ENCODE measurements at regions not wholly inside any gene's neighbourhood (a gene's known extent, or its start where the extent isn't known, plus 50 kb on each side); places are given as distances from the start of the nearest gene placed in this dataset.

DNA sequence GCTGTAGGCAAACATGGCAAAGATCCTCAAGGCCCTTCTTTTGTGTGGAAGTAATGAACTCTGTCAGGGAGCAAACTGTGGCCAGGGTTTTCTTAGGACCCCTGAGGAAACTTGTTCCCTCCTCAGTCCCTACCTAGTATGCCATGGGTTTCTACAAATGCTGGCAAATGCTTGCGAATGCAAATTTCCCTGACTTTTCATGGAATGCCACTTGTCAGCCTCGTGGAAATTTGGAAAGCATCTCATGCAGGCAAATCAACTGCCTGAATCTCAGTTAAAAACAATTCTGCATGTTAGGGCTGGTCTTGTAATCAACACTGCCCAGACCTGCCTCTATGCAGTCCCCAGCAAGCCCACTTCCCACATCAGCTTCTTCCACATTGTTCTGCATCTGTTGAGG lies 334.9 kb upstream of the AJAP1 start:
- DNase-seq (ENCODE audit: low spot score): no peak

GRCh38 chr1:4322881-4323280 lies 331.5 kb upstream of the AJAP1 start:
- DNase-seq (ENCODE audit: low spot score): no peak

- DNase-seq (ENCODE audit: low spot score): no peak
Observed at GRCh38 chr1:4323309-4323708, 331.1 kb upstream of the AJAP1 start.

DNA sequence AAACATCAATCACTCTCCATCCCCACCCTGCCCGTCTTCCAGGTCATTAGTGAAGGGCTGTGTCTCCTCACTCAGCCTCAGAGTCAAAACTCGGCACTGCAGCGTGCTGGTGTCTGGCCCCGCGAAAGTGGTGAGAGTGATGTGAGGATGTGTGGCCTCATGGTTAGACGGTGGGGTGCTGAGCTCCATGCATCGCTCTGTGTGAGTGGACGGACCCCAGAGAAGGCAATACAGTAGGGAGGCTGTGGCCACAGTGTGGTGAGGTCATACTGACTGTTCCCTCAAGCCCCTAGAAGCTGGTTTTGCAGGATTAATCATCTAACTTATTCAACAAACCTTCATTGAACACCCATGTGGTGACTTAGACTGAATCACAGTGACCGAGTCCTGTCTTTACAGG lies 329.9 kb upstream of the AJAP1 start:
- no peak for DNase-seq (ENCODE audit: low spot score)

DNA sequence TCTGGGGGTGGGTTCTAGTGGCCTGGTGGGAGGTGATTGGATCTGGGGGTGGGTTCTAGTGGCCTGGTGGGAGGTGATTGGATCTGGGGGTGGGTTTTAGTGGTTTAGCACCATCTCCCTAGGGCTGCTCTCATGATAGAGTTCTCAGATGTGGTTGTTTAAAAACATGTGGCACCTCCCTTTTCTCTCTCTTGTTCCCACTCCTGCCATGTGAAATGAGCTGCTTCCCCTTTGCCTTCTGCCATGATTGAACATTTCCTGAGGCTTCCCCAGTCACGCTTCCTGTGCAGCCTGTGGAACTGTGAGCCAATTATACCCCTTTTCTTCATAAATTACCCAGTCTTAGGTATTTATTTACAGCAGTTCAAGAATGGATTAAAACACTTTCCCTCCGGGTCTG lies 327.3 kb upstream of the AJAP1 start:
- no peak for DNase-seq (ENCODE audit: low spot score)

GRCh38 chr1:4328402-4329071 lies 325.9 kb upstream of the AJAP1 start:
- no peak for DNase-seq (ENCODE audit: low spot score)

DNA sequence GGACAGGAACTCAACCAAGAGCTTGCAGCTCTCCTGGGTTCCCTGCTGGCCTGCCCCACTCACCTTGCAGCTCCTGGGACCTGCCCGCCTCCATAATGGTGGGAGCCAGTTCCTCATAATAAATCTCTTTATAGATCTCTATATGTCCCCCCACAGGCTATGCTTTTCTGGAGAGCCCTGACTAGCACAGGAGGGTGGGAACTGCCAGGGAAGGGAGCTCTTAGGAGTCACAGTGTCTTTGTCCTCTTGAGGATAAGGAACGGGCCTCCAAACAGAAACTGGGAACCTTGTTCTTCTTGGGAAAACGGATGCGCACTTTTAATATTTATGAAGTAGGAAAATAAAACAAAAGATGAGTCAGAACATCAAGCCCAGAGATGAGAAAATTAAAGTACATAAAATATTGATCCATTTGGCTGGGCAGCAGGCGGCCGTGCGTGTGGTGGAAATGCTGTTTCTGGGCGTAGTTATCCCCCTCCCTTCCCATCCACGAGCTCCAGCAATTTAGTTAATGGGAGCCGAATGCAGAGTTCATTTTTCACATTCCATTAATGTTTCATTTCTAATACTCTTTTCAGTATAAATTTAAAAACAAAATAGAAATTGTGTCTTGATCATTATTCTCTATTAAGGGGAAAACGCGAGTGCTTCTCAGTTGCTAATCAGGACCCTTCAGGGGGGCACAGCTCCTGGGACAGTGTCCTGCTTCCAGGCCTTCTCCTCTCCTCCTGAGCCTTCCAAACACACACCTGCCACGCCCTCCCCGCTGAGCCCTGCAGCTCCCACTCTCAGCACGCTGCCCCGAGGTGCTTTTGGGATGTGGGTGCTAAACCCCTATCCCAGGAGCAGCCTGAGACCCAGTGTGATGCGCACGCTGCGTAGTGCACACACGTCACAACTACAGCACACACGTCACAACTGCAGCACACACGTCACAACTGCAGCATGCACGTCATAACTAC lies 323.3 kb upstream of the AJAP1 start:
- no peak for DNase-seq (ENCODE audit: low spot score)

DNA sequence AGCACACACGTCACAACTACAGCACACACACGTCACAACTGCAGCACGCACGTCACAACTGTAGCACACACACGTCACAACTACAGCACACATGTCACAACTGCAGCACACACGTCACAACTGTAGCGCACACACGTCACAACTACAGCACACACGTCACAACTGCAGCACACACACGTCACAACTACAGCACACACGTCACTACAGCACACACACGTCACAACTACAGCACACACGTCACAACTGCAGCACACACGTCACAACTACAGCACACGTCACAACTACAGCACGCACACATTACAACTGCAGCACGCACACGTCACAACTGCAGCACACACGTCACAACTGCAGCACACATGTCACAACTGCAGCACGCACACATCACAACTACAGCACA lies 322.6 kb upstream of the AJAP1 start:
- no peak for DNase-seq (ENCODE audit: low spot score)

DNA sequence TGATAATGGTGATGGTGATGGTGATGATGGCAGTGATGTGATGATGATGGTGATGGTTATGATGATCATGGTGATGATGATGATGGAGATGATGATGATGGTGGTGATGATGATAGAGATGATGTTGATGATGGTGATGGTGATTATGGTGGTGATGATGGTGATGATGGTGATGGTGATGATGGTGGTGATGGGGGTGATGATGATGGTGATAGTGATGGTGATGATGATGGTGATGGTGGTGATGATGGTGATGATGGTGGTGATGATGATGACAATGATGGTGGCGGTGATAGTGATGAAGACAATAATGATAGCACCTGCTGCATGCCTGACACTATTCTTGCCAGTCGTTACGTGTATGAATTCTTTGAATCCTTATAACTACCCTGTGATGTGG lies 317.9 kb upstream of the AJAP1 start:
- DNase-seq (ENCODE audit: low spot score): no peak

GRCh38 chr1:4341421-4341820 lies 313.0 kb upstream of the AJAP1 start:
- no peak for DNase-seq (ENCODE audit: low spot score)

DNA sequence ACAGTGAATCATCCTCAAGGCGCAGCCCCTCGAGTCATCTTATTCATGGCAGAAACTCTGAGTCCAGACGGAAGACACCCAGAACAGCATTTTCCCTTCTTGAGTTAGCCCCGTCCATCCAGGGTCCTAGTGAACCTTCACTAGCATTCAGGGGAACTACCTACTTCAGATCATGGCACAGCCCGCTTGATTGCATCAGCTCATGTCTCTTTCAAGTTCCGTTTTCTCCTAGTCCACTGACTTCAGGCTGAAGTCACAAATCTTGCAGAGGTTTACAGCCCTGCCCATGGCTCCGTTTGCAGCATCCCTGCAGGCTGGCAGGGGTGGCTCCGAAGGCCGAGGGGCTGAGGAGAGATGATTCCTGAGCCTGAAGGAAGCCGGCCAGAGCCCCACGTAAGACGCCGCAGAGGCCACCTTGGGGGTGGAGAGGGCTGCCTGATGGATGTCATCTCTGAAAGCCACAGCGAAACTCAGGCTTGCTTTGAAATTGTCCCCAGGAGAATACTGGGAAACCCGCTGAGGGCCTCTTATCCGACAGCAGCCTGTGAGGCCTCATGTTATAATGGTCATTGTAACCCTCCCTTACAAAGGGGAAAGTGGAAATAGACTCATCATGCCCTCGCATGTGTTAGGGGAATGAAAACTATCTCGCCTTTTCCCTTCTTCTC lies 310.2 kb upstream of the AJAP1 start:
- no peak for DNase-seq (ENCODE audit: low spot score)

GRCh38 chr1:4345094-4345493 lies 309.3 kb upstream of the AJAP1 start:
- DNase-seq (ENCODE audit: low spot score): no peak

DNA sequence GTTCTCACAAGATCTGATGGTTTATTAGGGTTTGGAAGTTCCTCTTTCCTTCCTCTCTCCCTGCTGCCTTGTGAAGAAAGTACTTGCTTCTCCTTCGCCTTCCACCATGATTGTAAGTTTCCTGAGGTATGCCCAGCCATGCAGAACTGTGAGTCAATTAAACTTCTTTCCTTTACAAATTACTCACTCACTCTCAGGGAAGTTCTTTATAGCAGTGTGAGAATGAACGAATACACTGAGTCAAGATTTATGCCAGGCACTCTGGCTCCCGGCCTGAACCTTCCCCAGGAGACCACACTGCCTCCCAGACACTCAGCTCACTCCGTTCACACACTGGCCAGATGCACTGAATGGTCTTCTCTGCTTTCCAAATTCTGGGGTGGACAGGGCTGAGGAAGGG lies 308.3 kb upstream of the AJAP1 start:
- no peak for DNase-seq (ENCODE audit: low spot score)

- no peak for DNase-seq (ENCODE audit: low spot score)
Observed at GRCh38 chr1:4351453-4351852, 303.0 kb upstream of the AJAP1 start.

- DNase-seq (ENCODE audit: low spot score): no peak
Observed at GRCh38 chr1:4353090-4353856, 301.1 kb upstream of the AJAP1 start.

- DNase-seq (ENCODE audit: low spot score): no peak
Observed at GRCh38 chr1:4355839-4356238, 298.6 kb upstream of the AJAP1 start.

- DNase-seq (ENCODE audit: low spot score): no peak
Observed at GRCh38 chr1:4362314-4363044, 291.9 kb upstream of the AJAP1 start.

- no peak for DNase-seq (ENCODE audit: low spot score)
Observed at GRCh38 chr1:4366091-4366490, 288.3 kb upstream of the AJAP1 start.

- no peak for DNase-seq (ENCODE audit: low spot score)
Observed at GRCh38 chr1:4367230-4367777, 287.1 kb upstream of the AJAP1 start.

DNA sequence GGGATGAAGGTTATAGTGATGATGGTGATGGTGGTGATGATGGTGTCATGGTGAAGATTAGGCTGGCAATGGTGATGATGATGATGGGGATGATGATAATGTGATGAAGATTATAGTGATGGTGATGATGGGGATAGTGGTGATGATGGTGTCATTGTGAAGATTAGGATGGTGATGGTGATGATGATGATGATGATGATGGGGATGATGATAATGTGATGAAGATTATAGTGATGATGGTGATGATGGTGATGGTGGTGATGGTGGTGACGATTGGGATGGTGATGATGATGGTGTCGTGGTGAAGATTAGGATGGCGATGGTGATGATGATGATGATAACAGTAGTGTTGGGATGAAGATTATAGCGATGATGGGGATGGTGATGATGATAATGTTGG lies 285.1 kb upstream of the AJAP1 start:
- DNase-seq (ENCODE audit: low spot score): no peak

DNA sequence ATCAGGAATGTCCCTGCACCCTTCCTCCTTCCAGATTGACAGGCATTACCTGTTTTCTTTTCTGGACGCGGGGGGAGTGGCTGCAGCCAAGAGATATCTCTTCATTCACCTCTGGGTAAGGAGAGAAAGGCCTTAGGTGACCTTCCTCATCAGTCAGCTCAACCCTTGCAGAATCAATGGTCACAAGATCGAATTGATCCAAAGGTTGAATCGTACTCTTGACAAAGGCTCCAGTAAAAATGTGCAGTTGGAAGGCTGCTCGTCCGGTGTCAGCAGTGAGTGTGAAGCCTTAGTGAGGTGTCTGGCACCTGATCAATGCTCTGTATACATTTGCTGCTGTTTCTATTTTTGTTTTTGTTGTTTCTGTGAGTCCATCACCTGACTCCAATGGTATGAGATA lies 282.6 kb upstream of the AJAP1 start:
- no peak for DNase-seq (ENCODE audit: low spot score)

Data from HuH-7.5 (cell line).